ENCODE measurements at regions not wholly inside any gene's neighbourhood (a gene's known extent, or its start where the extent isn't known, plus 50 kb on each side); places are given as distances from the start of the nearest gene placed in this dataset.

DNA sequence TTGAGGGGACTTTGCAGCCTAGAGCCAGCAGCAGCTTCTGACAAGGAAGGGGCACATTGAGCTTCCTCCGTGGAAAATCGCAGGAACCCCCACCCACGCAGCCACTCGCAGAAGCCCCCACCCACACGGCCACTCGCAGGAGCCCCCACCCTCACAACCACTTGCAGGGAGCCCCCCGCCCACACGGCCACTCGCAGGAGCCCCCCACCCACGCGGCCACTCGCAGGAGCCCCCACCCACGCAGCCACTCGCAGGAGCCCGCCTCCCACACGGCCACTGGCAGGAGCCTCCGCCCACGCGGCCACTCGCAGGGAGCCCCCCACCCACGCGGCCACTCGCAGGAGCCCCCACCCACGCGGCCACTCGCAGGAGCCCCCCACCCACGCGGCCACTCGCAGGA lies 228.4 kb upstream of the CDH4 start:
- Histone ChIP-seq H3K36me3 (no peaks in the 10 kb centered on the region), H3K9me3 (no peaks in the 10 kb centered on the region), H3K4me3 (no peak overlapping the region), H3K4me1 (no peaks in the 10 kb centered on the region), H3K27ac (no peak overlapping the region), H3K27me3 (no peaks in the 10 kb centered on the region)
- intact Hi-C loops (cut with DNase I): no loop called here
- TF ChIP-seq, protein P1, sequence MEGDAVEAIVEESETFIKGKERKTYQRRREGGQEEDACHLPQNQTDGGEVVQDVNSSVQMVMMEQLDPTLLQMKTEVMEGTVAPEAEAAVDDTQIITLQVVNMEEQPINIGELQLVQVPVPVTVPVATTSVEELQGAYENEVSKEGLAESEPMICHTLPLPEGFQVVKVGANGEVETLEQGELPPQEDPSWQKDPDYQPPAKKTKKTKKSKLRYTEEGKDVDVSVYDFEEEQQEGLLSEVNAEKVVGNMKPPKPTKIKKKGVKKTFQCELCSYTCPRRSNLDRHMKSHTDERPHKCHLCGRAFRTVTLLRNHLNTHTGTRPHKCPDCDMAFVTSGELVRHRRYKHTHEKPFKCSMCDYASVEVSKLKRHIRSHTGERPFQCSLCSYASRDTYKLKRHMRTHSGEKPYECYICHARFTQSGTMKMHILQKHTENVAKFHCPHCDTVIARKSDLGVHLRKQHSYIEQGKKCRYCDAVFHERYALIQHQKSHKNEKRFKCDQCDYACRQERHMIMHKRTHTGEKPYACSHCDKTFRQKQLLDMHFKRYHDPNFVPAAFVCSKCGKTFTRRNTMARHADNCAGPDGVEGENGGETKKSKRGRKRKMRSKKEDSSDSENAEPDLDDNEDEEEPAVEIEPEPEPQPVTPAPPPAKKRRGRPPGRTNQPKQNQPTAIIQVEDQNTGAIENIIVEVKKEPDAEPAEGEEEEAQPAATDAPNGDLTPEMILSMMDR (IDR thresholded peaks at IDR 0.05): no peak
- no peak for DNase-seq (ENCODE audit: low spot score in 2 of 2)

DNA sequence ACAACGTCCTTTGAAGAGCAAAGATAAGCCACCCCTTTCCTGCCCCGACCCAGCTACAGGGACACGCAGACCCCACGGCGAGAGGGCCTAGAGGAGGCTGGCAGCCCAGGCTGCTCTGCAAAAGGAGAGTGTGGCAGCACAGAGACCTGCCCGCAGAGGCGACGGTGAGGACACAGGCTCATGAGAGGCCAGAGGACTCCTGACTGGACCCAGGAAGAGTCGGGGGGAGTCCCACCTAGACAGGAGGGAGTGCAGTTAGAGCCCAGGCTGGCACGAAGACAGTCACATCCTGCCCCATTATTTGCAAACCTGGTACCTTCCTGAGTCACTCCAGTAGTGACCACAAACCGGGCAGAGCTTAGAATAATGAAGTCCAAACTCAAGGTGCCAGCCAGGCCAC lies 227.7 kb upstream of the CDH4 start:
- Histone ChIP-seq H3K27ac (no peak overlapping the region), H3K36me3 (no peaks in the 10 kb centered on the region), H3K4me1 (no peaks in the 10 kb centered on the region), H3K27me3 (no peaks in the 10 kb centered on the region), H3K9me3 (no peaks in the 10 kb centered on the region), H3K4me3 (no peak overlapping the region)
- no peak for DNase-seq (ENCODE audit: low spot score in 2 of 2)
- TF ChIP-seq, protein P1 (IDR thresholded peaks at IDR 0.05): no peak
- intact Hi-C loops (cut with DNase I): no loop called here

DNA sequence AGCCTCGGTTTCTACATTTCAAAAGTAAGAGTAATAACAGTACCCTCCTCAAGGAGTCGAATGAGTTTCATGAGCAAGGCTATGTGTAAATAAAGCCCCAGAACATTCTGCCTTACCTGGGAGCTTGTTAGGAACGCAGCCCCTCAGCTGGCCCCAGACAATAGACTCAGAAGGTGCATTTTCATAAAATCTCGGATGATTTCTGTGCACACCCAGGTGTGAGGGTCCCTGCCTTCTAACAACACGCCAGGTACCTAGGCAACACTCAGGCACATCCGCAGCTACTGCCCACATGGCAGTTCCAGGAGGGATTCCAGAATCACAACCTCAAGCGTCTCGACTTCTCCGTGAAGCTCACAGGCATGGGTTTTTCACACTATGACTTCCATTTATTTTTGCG lies 226.5 kb upstream of the CDH4 start:
- intact Hi-C loops (cut with DNase I): no loop called here

DNA sequence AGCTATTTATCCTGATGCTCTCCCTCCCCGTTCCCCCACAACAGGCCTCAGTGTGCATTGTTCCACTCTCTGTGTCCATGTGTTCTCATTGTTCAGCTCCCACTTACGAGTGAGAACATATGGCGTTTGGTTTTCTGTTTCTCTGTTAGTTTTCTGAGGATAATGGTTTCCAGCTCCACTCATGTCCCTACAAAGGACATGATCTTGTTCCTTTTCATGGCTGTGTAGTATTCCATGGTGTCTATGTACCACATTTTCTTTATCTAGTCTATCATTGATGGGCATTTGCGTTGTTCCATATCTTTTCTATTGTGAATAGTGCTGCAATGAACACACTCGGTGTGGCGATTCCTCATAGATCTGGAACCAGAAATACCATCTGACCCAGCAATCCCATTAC lies 225.9 kb upstream of the CDH4 start:
- DNase-seq (ENCODE audit: low spot score in 2 of 2): no peak
- TF ChIP-seq, protein P1 (IDR thresholded peaks at IDR 0.05): no peak
- H3K4me1 ChIP-seq: no peaks in the 10 kb centered on the region
- H3K4me3 ChIP-seq: no peak overlapping the region
- no peak overlapping the region for H3K27ac ChIP-seq
- intact Hi-C loops (cut with DNase I): no loop called here
- no peaks in the 10 kb centered on the region for H3K9me3 ChIP-seq
- no peaks in the 10 kb centered on the region for H3K36me3 ChIP-seq
- no peaks in the 10 kb centered on the region for H3K27me3 ChIP-seq

More for the DNA sequence above, 226.5 kb upstream of the CDH4 start:
- H3K4me3 ChIP-seq: no peak overlapping the region
- no peaks in the 10 kb centered on the region for H3K27me3 ChIP-seq
- no peaks in the 10 kb centered on the region for H3K9me3 ChIP-seq
- no peak for DNase-seq (ENCODE audit: low spot score in 2 of 2)
- no peak overlapping the region for H3K27ac ChIP-seq
- no peaks in the 10 kb centered on the region for H3K4me1 ChIP-seq
- TF ChIP-seq, protein P1 (IDR thresholded peaks at IDR 0.05): no peak
- H3K36me3 ChIP-seq: no peaks in the 10 kb centered on the region

DNA sequence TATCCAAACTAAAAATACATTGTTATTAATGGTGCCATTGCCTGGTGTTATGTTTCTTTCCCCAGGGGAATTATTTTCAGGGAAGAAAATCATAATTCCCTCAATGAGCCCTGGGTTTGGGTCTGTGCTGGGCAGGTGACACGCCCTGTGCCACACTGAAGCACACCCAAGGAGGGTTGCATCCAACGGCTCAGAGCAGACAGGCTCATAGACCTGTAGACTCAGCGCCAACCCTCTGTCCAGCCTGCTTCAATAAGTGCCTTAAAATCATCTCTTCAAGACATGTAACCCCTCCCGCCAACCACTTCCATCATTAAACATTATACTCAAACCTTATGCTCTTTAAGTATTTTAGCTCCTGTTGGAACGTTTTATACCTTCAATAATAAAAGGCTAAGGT lies 225.3 kb upstream of the CDH4 start:
- H3K27me3 ChIP-seq: no peaks in the 10 kb centered on the region
- H3K36me3 ChIP-seq: no peaks in the 10 kb centered on the region
- H3K4me1 ChIP-seq: no peaks in the 10 kb centered on the region
- H3K4me3 ChIP-seq: no peak overlapping the region
- no peak for DNase-seq (ENCODE audit: low spot score in 2 of 2)
- intact Hi-C loops (cut with DNase I): no loop called here
- TF ChIP-seq, protein P1 (IDR thresholded peaks at IDR 0.05): no peak
- no peak overlapping the region for H3K27ac ChIP-seq
- no peaks in the 10 kb centered on the region for H3K9me3 ChIP-seq

DNA sequence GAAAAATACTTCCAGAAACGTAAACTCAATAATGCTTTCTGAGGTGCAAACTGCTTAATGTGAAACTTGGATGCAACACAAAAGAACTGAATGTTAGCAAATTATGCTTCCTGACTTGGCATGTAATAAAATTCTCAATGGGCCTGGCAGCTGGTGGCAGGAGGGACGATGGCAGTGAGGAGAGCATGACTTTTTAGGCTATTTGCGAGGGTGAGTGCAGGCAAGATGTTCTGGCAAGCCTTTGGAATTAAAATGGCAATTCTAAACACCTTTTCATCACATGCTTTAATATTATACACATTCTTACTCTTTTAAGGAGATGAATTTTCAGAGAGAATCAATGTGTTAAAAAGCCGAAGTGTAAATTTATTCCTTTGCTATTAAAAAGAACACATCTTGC lies 224.8 kb upstream of the CDH4 start:
- Histone ChIP-seq H3K9me3 (no peaks in the 10 kb centered on the region), H3K27ac (no peak overlapping the region), H3K36me3 (no peaks in the 10 kb centered on the region), H3K27me3 (no peaks in the 10 kb centered on the region), H3K4me1 (no peaks in the 10 kb centered on the region), H3K4me3 (no peak overlapping the region)
- no peak for DNase-seq (ENCODE audit: low spot score in 2 of 2)
- TF ChIP-seq, protein P1 (IDR thresholded peaks at IDR 0.05): no peak
- intact Hi-C loops (cut with DNase I): no loop called here

Data from ascending aorta (tissue), 2 donors.